HepG2 (cell line): ENCODE measurements at regions not wholly inside any gene's neighbourhood (a gene's known extent, or its start where the extent isn't known, plus 50 kb on each side); places are given as distances from the start of the nearest gene placed in this dataset.
"Not testable (repeated sequence)": the region's sequence is repeated elsewhere in the genome, so short reads cannot be mapped to it uniquely, and the experiment has no call there.

Source experiments
- ATAC-seq: fragments of 200-7000 bp; cut with Tn5 transposase; 3 replicates; pipeline ENCODE4 v1.9.1; 2020; ENCODE audit warnings: mild to moderate bottlenecking, moderate library complexity
- BruUV-seq: library from RNA; stranded (reverse); fragments of 400-500 nt; replicated peaks from 2 replicates; lab custom pipeline; 2021; lab: Mats Ljungman, UMichigan
- CTCF ChIA-PET: fragments of 300-600 bp; formaldehyde crosslinking; extraction: SDS; loops from one replicate; lab custom pipeline; 2021; ENCODE audit warnings: low total read pairs, inconsistent platforms, low intra/inter-chr PET ratio; lab: Yijun Ruan, JAX
- POLR2A ChIA-PET: fragments of 350-600 bp; sonication (Branson Sonifier 250); formaldehyde crosslinking; loops from one replicate; lab custom pipeline; 2020; ENCODE audit warnings: antibody characterized with exemption, inconsistent platforms; lab: Yijun Ruan, JAX
- DNase-seq: peaks from one replicate; pipeline ENCODE4 v3.0.0-alpha.2; 2015; ENCODE audit warnings: low spot score
- FAIRE-seq: peaks from 3 replicates; lab custom pipeline; 2011; peaks lifted over from hg19 to GRCh38; lab: Jason Lieb, UNC
- H2AFZ ChIP-seq: one replicate; pipeline ENCODE4 v1.6.1; 2011; ENCODE audit warnings: low read length, inconsistent platforms
- H3K27ac ChIP-seq: fragments of 300-600 bp; 3 replicates; pipeline ENCODE4 v1.8.0; 2011; ENCODE audit warnings: mixed run types, mild to moderate bottlenecking, mixed read lengths, low read length, inconsistent platforms; ENCODE audit not compliant: insufficient read depth; ENCODE audit errors: extremely low read length
- H3K27me3 ChIP-seq, 2 experiments: fragments of 200-600 bp in 1 of 2; 2 replicates in 1 of 2; 3 replicates in 1 of 2; pipeline versions ENCODE4 v1.6.0 to v1.8.0; 2011; ENCODE audit warnings: low read length in 2 of 2, mild to moderate bottlenecking in 2 of 2, moderate library complexity in 2 of 2, inconsistent platforms in 1 of 2; ENCODE audit not compliant: insufficient read depth in 2 of 2, control insufficient read depth in 1 of 2
- H3K36me3 ChIP-seq, 2 experiments: fragments of 200-600 bp in 1 of 2; replicated peaks in 1 of 2; 2 replicates in 1 of 2; 3 replicates in 1 of 2; pipeline versions ENCODE4 v1.5.1 to v1.8.0; 2011; ENCODE audit warnings: low read length in 2 of 2, inconsistent platforms in 1 of 2; ENCODE audit not compliant: insufficient read depth in 2 of 2, control insufficient read depth in 1 of 2
- H3K4me1 ChIP-seq: 2 replicates; pipeline ENCODE4 v1.5.1; 2012; ENCODE audit warnings: low read length, inconsistent platforms; ENCODE audit not compliant: insufficient read depth
- H3K4me2 ChIP-seq: 2 replicates; pipeline ENCODE4 v1.6.0; 2011; ENCODE audit warnings: low read depth, low read length, inconsistent platforms
- H3K4me3 ChIP-seq, 3 experiments: fragments of 200-600 bp in 1 of 3; sonication (generic), shearing (Covaris generic) in 1 of 3; replicated peaks in 1 of 3; 2 replicates each; pipeline ENCODE4 v1.5.1; 2011 to 2016; ENCODE audit warnings: low read length in 3 of 3, inconsistent platforms in 2 of 3, low read depth in 2 of 3, mild to moderate bottlenecking in 2 of 3, control low read depth in 1 of 3, mixed read lengths in 1 of 3; ENCODE audit not compliant: insufficient read depth in 1 of 3
- H3K79me2 ChIP-seq: one replicate; pipeline ENCODE4 v1.6.1; 2011; ENCODE audit warnings: low read length, inconsistent platforms; ENCODE audit not compliant: insufficient read depth
- H3K9ac ChIP-seq: 2 replicates; pipeline ENCODE4 v1.6.0; 2011; ENCODE audit warnings: mild to moderate bottlenecking, low read depth, low read length, inconsistent platforms; ENCODE audit not compliant: insufficient read depth
- H3K9me3 ChIP-seq: 2 replicates; pipeline ENCODE4 v1.5.1; 2012; ENCODE audit warnings: mild to moderate bottlenecking, low read length
- H4K20me1 ChIP-seq: 2 replicates; pipeline ENCODE4 v1.6.0; 2011; ENCODE audit warnings: inconsistent platforms, mild to moderate bottlenecking, low read length, moderate library complexity; ENCODE audit not compliant: insufficient read depth
- PCBP2 ChIP-seq: fragments of 200-400 bp; formaldehyde crosslinking; optimal IDR thresholded peaks from 2 replicates; pipeline ENCODE3; 2018; ENCODE audit warnings: low read length, low read depth; ENCODE audit not compliant: poor library complexity, severe bottlenecking
- ZSCAN22 ChIP-seq: sonication (generic); formaldehyde crosslinking; IDR thresholded peaks from 2 replicates; pipeline ENCODE4 v1.4.0; 2020; ENCODE audit warnings: mild to moderate bottlenecking, missing genetic modification reagents
- WGBS: methylation state at CpG from one replicate; pipeline ENCODE4 v1.1.6; 2017; ENCODE audit warnings: low lambda C conversion rate; 5-methylcytosine and 5-hydroxymethylcytosine counted together
- in situ Hi-C: cut with HindIII; loops from 2 replicates; pipeline ENCODE4 v1.10.0; 2017; ENCODE audit warnings: low pct_unique_long_range_greater_than_20kb; ENCODE audit not compliant: extremely low pct_ligation_motif_present
- intact Hi-C: fragments of 100-400 bp; cut with micrococcal nuclease; formaldehyde crosslinking; loops from one replicate; pipeline ENCODE4 v1.10.0; 2022; ENCODE audit not compliant: unreplicated experiment
- TF ChIP-seq, protein P1 (sequence below): fragments of 450-650 bp; IDR thresholded peaks from 2 replicates; pipeline ENCODE4 v1.6.1; 2016

GRCh38 chr15:22232675-22233074, 152.3 kb downstream of the OR4M2 start:
- Histone ChIP-seq H3K27ac (no peak overlapping the region), H3K4me1 (no peaks in the 10 kb centered on the region; the same call in 1 of the 2 replicates), H2AFZ (no peak overlapping the region), H3K9me3 (no peaks in the 10 kb centered on the region), H3K4me3 (no peak overlapping the region), H4K20me1 (no peaks in the 10 kb centered on the region), H3K36me3 (no peaks in the 10 kb centered on the region), H3K27me3 (no peaks in the 10 kb centered on the region; a peak in 1 of 5 replicates), H3K4me2 (no peak overlapping the region), H3K9ac (no peak overlapping the region), H3K79me2 (no peaks in the 10 kb centered on the region)
- intact Hi-C loops, result no loop called here
- 51% methylated on average over 3 of the region's 3 CpGs for WGBS
- ATAC-seq, result no peak
- ChIA-PET POLR2A (no interaction called here), CTCF (no interaction called here)
- FAIRE-seq, result no peak
- TF ChIP-seq ZSCAN22 (CRISPR knock-in tag), result no peak
- TF ChIP-seq PCBP2, result peak; percentile 71
- TF ChIP-seq, protein P1, sequence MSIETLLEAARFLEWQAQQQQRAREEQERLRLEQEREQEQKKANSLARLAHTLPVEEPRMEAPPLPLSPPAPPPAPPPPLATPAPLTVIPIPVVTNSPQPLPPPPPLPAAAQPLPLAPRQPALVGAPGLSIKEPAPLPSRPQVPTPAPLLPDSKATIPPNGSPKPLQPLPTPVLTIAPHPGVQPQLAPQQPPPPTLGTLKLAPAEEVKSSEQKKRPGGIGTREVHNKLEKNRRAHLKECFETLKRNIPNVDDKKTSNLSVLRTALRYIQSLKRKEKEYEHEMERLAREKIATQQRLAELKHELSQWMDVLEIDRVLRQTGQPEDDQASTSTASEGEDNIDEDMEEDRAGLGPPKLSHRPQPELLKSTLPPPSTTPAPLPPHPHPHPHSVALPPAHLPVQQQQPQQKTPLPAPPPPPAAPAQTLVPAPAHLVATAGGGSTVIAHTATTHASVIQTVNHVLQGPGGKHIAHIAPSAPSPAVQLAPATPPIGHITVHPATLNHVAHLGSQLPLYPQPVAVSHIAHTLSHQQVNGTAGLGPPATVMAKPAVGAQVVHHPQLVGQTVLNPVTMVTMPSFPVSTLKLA, result peak; percentile 46
- BruUV-seq, result no TSS peak
- no peak for DNase-seq
- in situ Hi-C loops, result no loop called here

- in situ Hi-C loops, H3K79me2 ChIP-seq, H3K27me3 ChIP-seq, H2AFZ ChIP-seq, H3K4me1 ChIP-seq, H3K9ac ChIP-seq, H3K4me3 ChIP-seq, H3K9me3 ChIP-seq, POLR2A ChIA-PET, FAIRE-seq, H3K27ac ChIP-seq, H4K20me1 ChIP-seq, intact Hi-C loops, ATAC-seq, H3K4me2 ChIP-seq, BruUV-seq, CTCF ChIA-PET, DNase-seq, H3K36me3 ChIP-seq: not testable (repeated sequence)
- 3% methylated on average over 5 of the region's 7 CpGs for WGBS
Measured at GRCh38 chr15:22235261-22235930, 155.1 kb downstream of the OR4M2 start.
